Endothelial cell (in vitro differentiated cells): ENCODE measurements at regions not wholly inside any gene's neighbourhood (a gene's known extent, or its start where the extent isn't known, plus 50 kb on each side); places are given as distances from the start of the nearest gene placed in this dataset.

ENCODE experiments used
- DNase-seq: peaks from one replicate; pipeline ENCODE4 v3.0.0; 2021; ENCODE audit warnings: low spot score
- H3K27ac Mint-ChIP-seq: one replicate; pipeline ENCODE4 v1.8.0; 2021; ENCODE audit warnings: mixed read lengths, inconsistent platforms; ENCODE audit not compliant: unreplicated experiment
- H3K27me3 Mint-ChIP-seq: one replicate; pipeline ENCODE4 v1.8.0; 2021; ENCODE audit warnings: mild to moderate bottlenecking, moderate library complexity, mixed read lengths, inconsistent platforms; ENCODE audit not compliant: unreplicated experiment
- H3K36me3 Mint-ChIP-seq: one replicate; pipeline ENCODE4 v1.8.0; 2021; ENCODE audit warnings: mild to moderate bottlenecking, low read depth, mixed read lengths, inconsistent platforms; ENCODE audit not compliant: unreplicated experiment
- H3K4me1 Mint-ChIP-seq: one replicate; pipeline ENCODE4 v1.8.0; 2021; ENCODE audit warnings: mild to moderate bottlenecking, mixed read lengths, inconsistent platforms; ENCODE audit not compliant: unreplicated experiment
- H3K4me3 Mint-ChIP-seq: one replicate; pipeline ENCODE4 v1.8.0; 2021; ENCODE audit warnings: mild to moderate bottlenecking, mixed read lengths, inconsistent platforms; ENCODE audit not compliant: unreplicated experiment
- H3K9me3 Mint-ChIP-seq: one replicate; pipeline ENCODE4 v1.8.0; 2021; ENCODE audit warnings: mixed read lengths, inconsistent platforms; ENCODE audit not compliant: unreplicated experiment
- TF ChIP-seq, protein P1 (sequence below): fragments of 200-600 bp; sonication (generic); IDR thresholded peaks from one replicate; pipeline ENCODE4 v1.5.0; 2021; ENCODE audit warnings: antibody characterized with exemption; ENCODE audit not compliant: unreplicated experiment

GRCh38 chr20:48461735-48462119 is 366.1 kb downstream of the PREX1 start:
- no peak overlapping the region for H3K27ac Mint-ChIP-seq
- no peaks in the 10 kb centered on the region for H3K36me3 Mint-ChIP-seq
- no peak overlapping the region for H3K4me3 Mint-ChIP-seq
- peaks cover 6% of the 10 kb centered on the region for H3K27me3 Mint-ChIP-seq
- DNase-seq: no peak
- H3K9me3 Mint-ChIP-seq: no peaks in the 10 kb centered on the region
- TF ChIP-seq, protein P1, sequence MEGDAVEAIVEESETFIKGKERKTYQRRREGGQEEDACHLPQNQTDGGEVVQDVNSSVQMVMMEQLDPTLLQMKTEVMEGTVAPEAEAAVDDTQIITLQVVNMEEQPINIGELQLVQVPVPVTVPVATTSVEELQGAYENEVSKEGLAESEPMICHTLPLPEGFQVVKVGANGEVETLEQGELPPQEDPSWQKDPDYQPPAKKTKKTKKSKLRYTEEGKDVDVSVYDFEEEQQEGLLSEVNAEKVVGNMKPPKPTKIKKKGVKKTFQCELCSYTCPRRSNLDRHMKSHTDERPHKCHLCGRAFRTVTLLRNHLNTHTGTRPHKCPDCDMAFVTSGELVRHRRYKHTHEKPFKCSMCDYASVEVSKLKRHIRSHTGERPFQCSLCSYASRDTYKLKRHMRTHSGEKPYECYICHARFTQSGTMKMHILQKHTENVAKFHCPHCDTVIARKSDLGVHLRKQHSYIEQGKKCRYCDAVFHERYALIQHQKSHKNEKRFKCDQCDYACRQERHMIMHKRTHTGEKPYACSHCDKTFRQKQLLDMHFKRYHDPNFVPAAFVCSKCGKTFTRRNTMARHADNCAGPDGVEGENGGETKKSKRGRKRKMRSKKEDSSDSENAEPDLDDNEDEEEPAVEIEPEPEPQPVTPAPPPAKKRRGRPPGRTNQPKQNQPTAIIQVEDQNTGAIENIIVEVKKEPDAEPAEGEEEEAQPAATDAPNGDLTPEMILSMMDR: no peak
- H3K4me1 Mint-ChIP-seq: peaks cover 2% of the 10 kb centered on the region

DNA sequence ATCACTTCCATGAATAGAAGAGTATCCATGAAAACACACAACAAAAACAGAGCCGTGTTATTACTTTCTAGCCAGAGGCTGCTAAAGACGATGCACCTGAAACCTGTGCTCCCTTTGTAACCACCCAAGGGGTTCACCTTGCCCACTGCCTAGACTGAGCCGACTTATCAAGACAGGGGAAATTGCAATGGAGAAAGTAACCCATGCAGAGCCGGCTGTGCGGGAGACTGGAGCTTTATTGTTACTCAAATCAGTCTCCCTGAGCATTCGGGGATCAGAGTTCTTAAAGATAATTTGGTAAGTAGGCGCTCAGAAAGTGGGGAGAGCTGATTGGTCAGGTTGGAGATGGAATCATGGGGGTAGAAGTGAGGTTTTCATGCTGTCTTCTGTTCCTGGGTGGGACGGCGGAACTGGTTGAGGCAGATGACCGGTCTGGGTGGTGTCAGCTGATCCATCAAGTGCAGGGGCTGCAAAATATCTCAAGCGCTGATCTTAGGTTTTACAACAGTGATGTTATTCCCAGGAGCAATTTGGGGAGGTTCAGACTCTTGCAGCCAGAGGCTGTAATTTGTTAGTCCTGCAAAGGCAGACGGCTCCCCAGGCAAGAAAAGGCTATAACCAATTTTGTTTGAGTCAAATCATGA is 366.6 kb downstream of the PREX1 start:
- no peaks in the 10 kb centered on the region for H3K36me3 Mint-ChIP-seq
- H3K9me3 Mint-ChIP-seq: no peaks in the 10 kb centered on the region
- H3K4me1 Mint-ChIP-seq: peaks cover 2% of the 10 kb centered on the region
- peaks cover 6% of the 10 kb centered on the region for H3K27me3 Mint-ChIP-seq
- DNase-seq: no peak
- no peak overlapping the region for H3K4me3 Mint-ChIP-seq
- TF ChIP-seq, protein P1: no peak
- no peak overlapping the region for H3K27ac Mint-ChIP-seq

DNA sequence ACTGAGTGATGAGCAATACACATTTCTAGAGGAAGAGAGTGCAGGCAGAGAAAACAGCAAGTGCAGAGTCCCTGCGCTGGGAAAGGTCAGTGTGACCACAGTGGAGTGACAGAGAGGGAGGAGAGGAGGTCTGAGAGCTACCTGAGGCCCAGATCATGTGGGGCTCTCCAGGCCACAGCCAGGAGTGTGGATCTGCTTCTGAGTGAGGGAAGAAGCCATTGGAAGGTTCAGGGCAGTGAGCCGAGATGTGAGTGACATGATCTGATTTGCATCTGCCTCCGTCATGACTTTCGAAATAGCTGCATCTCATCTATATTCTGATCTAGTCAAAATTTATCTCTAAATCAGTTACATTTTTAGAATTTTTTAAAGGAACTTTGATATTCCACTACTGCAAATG is 367.1 kb downstream of the PREX1 start:
- H3K4me1 Mint-ChIP-seq: peaks cover 2% of the 10 kb centered on the region
- no peak overlapping the region for H3K27ac Mint-ChIP-seq

DNA sequence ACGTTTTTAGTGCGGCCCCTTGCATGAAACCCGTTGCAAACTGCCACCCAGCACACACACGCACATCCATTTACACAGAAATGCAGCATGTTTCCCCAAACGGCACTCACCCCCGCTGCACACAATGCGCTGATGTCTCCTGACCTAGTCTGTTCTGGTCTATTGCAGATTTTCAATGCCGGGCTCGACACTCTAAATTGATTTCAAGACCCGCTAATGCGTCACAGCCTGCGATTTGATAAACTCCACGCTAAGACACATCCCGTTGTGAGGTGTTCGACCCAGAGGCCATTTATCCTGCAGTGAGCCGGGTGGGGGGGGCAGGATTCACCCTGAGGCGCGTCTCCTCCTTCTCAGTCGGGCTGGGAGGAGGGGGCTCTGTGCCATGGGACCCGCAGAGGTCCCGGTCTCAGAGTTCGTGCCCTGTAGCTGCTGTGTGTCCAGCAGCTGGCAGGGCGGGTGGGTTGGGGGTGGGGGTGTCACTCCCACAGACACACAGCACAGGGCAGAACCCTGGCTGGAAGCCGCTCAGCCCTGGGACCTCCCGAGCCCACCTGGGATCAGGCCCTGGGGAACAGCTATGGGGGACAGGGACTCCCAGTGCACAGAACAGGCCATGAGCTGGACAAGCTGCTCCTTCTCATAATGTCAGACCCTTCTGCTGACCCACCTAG is 367.9 kb downstream of the PREX1 start:
- TF ChIP-seq, protein P1: no peak
- Mint-ChIP-seq H3K27ac (no peak overlapping the region), H3K27me3 (peaks cover 7% of the 10 kb centered on the region), H3K4me3 (no peak overlapping the region), H3K9me3 (no peaks in the 10 kb centered on the region), H3K4me1 (peaks cover 2% of the 10 kb centered on the region), H3K36me3 (no peaks in the 10 kb centered on the region)
- no peak for DNase-seq

More for the DNA sequence above, 367.1 kb downstream of the PREX1 start:
- no peaks in the 10 kb centered on the region for H3K36me3 Mint-ChIP-seq
- no peaks in the 10 kb centered on the region for H3K9me3 Mint-ChIP-seq
- peaks cover 7% of the 10 kb centered on the region for H3K27me3 Mint-ChIP-seq
- DNase-seq: no peak
- H3K4me3 Mint-ChIP-seq: no peak overlapping the region
- TF ChIP-seq, protein P1: no peak

DNA sequence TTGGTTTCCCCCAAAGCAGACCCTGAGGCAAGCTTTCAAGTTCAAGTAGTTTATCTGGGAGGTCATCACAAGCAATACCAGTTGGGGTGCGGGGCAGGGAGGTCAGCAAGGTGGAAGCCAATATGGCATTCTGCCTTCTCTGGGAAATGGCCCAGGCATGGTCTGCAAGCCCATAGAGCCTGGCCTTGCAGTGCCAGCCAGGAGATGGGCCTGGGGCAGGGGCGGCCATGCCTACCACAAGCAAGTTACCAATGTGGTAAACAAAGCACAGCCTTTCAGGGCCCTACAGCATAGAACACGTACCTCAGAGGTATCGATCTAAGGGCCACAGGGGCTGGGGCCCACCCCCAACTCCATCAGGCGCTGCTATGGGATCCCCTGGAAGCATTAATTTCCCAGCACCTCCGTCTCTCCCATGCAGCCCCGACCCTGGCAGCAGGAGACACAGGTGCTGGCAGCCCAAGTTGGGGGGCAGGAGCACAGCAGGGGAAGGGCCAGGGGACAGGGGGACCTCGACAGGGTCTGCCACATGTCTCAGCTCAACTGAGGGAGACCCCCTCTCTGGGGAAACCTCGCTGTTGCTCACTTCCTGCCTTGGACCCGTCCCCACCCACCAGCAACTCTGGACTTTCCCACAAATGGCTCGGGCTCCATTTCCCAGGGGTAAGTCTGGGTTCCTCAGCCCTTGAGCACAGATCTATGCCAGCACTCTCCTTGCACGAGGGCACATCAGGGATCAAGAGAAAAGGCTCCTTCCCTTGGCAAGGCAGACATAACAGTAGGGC is 369.0 kb downstream of the PREX1 start:
- DNase-seq: no peak
- Mint-ChIP-seq H3K4me3 (no peak overlapping the region), H3K27me3 (peaks cover 7% of the 10 kb centered on the region), H3K9me3 (no peaks in the 10 kb centered on the region), H3K36me3 (no peaks in the 10 kb centered on the region), H3K4me1 (peaks cover 2% of the 10 kb centered on the region), H3K27ac (no peak overlapping the region)
- TF ChIP-seq, protein P1: no peak
